Peyer's patch (tissue), 4 donors: ENCODE measurements at regions not wholly inside any gene's neighbourhood (a gene's known extent, or its start where the extent isn't known, plus 50 kb on each side); places are given as distances from the start of the nearest gene placed in this dataset.

Experiments used
- DNase-seq, 3 donors: peaks; one replicate each; pipeline ENCODE4 v3.0.0-alpha.2; 2017 to 2019
- H3K27ac ChIP-seq, 4 donors: fragments of 200-600 bp; sonication (generic); one replicate each; pipeline ENCODE4 v1.5.1; 2016 to 2019
- H3K27me3 ChIP-seq, 2 donors: fragments of 200-600 bp; sonication (generic); one replicate each; pipeline ENCODE4 v1.5.1; 2019
- H3K36me3 ChIP-seq, 3 donors: fragments of 200-600 bp; sonication (generic); one replicate each; pipeline ENCODE4 v1.5.1; 2016 to 2019
- H3K4me1 ChIP-seq, 4 donors: fragments of 200-600 bp; sonication (generic); one replicate each; pipeline ENCODE4 v1.5.1; 2016 to 2019
- H3K4me3 ChIP-seq, 4 donors: fragments of 200-600 bp; sonication (generic); 1 replicate in 3 of 4; 2 replicates in 1 of 4; pipeline ENCODE4 v1.5.1; 2016 to 2019; ENCODE audit warnings: mild to moderate bottlenecking in 1 of 4
- H3K9me3 ChIP-seq, 4 donors: fragments of 200-600 bp; sonication (generic); one replicate each; pipeline ENCODE4 v1.5.1; 2016 to 2019; ENCODE audit warnings: mild to moderate bottlenecking in 1 of 4
- POLR2A ChIP-seq, 2 donors: fragments of 450-650 bp; IDR thresholded peaks; one replicate each; pipeline ENCODE4 v1.5.1; 2017; ENCODE audit warnings: antibody characterized with exemption in 2 of 2, mild to moderate bottlenecking in 2 of 2, moderate library complexity in 2 of 2
- TF ChIP-seq, protein P1 (sequence below), 6 experiments: fragments of 450-650 bp in 4 of 6; fragments of 200-600 bp in 2 of 6; sonication (generic) in 1 of 6; IDR thresholded peaks; one replicate each; pipeline ENCODE4 v1.5.1; 2017 to 2019; ENCODE audit warnings: antibody characterized with exemption in 6 of 6, mild to moderate bottlenecking in 3 of 6, moderate library complexity in 1 of 6

- no peak overlapping the region for H3K27ac ChIP-seq
- H3K4me1 ChIP-seq = no peaks in the 10 kb centered on the region
- DNase-seq = no peak
- peak overlapping the region in 1 of 4 donors; percentile 1 for H3K4me3 ChIP-seq
- H3K27me3 ChIP-seq = no peaks in the 10 kb centered on the region
- H3K36me3 ChIP-seq = no peaks in the 10 kb centered on the region
- no peak for TF ChIP-seq POLR2A (IDR thresholded peaks at IDR 0.05)
- TF ChIP-seq, protein P1, sequence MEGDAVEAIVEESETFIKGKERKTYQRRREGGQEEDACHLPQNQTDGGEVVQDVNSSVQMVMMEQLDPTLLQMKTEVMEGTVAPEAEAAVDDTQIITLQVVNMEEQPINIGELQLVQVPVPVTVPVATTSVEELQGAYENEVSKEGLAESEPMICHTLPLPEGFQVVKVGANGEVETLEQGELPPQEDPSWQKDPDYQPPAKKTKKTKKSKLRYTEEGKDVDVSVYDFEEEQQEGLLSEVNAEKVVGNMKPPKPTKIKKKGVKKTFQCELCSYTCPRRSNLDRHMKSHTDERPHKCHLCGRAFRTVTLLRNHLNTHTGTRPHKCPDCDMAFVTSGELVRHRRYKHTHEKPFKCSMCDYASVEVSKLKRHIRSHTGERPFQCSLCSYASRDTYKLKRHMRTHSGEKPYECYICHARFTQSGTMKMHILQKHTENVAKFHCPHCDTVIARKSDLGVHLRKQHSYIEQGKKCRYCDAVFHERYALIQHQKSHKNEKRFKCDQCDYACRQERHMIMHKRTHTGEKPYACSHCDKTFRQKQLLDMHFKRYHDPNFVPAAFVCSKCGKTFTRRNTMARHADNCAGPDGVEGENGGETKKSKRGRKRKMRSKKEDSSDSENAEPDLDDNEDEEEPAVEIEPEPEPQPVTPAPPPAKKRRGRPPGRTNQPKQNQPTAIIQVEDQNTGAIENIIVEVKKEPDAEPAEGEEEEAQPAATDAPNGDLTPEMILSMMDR (IDR thresholded peaks at IDR 0.05) = no peak
- H3K9me3 ChIP-seq = no peaks in the 10 kb centered on the region
Measured at GRCh38 chr2:182522972-182523473, 96.2 kb upstream of the PDE1A start.

- no peaks in the 10 kb centered on the region for H3K4me1 ChIP-seq
- no peak overlapping the region for H3K27ac ChIP-seq
- no peaks in the 10 kb centered on the region for H3K9me3 ChIP-seq
- no peaks in the 10 kb centered on the region for H3K27me3 ChIP-seq
- H3K36me3 ChIP-seq = no peaks in the 10 kb centered on the region
- H3K4me3 ChIP-seq = no peak overlapping the region
- DNase-seq = no peak
- TF ChIP-seq, protein P1 (IDR thresholded peaks at IDR 0.05) = no peak
- TF ChIP-seq POLR2A (IDR thresholded peaks at IDR 0.05) = no peak
Measured at GRCh38 chr2:182530636-182531035, 103.8 kb upstream of the PDE1A start.

DNA sequence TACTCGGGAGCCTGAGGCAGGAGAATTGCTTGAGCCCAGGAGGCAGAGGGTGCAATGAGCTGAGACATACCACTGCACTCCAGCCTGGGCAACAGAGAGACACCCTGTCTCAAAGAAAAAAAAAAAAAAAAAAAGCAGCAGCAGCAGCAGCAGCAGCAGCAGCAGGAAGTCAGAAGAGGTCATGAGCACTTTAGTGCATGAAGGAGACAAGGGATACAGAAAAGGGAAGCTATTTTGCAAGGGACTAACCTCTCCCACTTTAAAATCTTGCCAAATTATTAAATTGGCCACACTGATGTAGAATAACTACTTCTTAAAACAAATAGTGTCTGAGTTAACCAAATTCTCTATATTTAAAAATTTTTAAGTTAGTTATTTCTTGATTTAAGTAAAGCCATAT, 113.4 kb upstream of the PDE1A start:
- H3K36me3 ChIP-seq = no peaks in the 10 kb centered on the region
- H3K9me3 ChIP-seq = no peaks in the 10 kb centered on the region
- H3K27me3 ChIP-seq = no peaks in the 10 kb centered on the region
- no peak overlapping the region for H3K27ac ChIP-seq
- no peak for DNase-seq
- no peak overlapping the region for H3K4me3 ChIP-seq
- no peaks in the 10 kb centered on the region for H3K4me1 ChIP-seq
- TF ChIP-seq, protein P1 (IDR thresholded peaks at IDR 0.05) = no peak
- TF ChIP-seq POLR2A (IDR thresholded peaks at IDR 0.05) = no peak

GRCh38 chr2:182541268-182541667, 114.4 kb upstream of the PDE1A start:
- Histone ChIP-seq H3K4me1 (no peaks in the 10 kb centered on the region), H3K4me3 (no peak overlapping the region), H3K36me3 (no peaks in the 10 kb centered on the region), H3K9me3 (no peaks in the 10 kb centered on the region), H3K27ac (no peak overlapping the region), H3K27me3 (no peaks in the 10 kb centered on the region)
- no peak for DNase-seq
- TF ChIP-seq, protein P1 (IDR thresholded peaks at IDR 0.05) = no peak
- TF ChIP-seq POLR2A (IDR thresholded peaks at IDR 0.05) = no peak

- TF ChIP-seq, protein P1 (IDR thresholded peaks at IDR 0.05) = no peak
- TF ChIP-seq POLR2A (IDR thresholded peaks at IDR 0.05) = no peak
- Histone ChIP-seq H3K4me1 (no peaks in the 10 kb centered on the region), H3K4me3 (no peak overlapping the region), H3K36me3 (no peaks in the 10 kb centered on the region), H3K27me3 (no peaks in the 10 kb centered on the region), H3K27ac (no peak overlapping the region), H3K9me3 (no peaks in the 10 kb centered on the region)
- DNase-seq = no peak
Measured at GRCh38 chr2:182542501-182543258, 115.8 kb upstream of the PDE1A start.
